Dendritic cell treated with granulocyte-macrophage colony-stimulating factor and Interleukin-4, amounts not matched to agents 40 ng/mL and 50 ng/mL, for 4 days (primary cell): ENCODE measurements at regions not wholly inside any gene's neighbourhood (a gene's known extent, or its start where the extent isn't known, plus 50 kb on each side); places are given as distances from the start of the nearest gene placed in this dataset.
"Not testable (repeated sequence)": the region's sequence is repeated elsewhere in the genome, so short reads cannot be mapped to it uniquely, and the experiment has no call there.

Experiments used
- H3K27ac Mint-ChIP-seq: one replicate; pipeline ENCODE4 v1.8.0; 2022; ENCODE audit warnings: mild to moderate bottlenecking, mixed read lengths
- H3K27me3 Mint-ChIP-seq: one replicate; pipeline ENCODE4 v1.8.0; 2022; ENCODE audit warnings: mild to moderate bottlenecking, mixed read lengths
- H3K36me3 Mint-ChIP-seq: one replicate; pipeline ENCODE4 v1.8.0; 2022; ENCODE audit warnings: low read depth, mixed read lengths
- H3K4me1 Mint-ChIP-seq: one replicate; pipeline ENCODE4 v1.8.0; 2022; ENCODE audit warnings: low read depth, mixed read lengths
- H3K4me3 Mint-ChIP-seq: one replicate; pipeline ENCODE4 v1.8.0; 2022; ENCODE audit warnings: mild to moderate bottlenecking, moderate library complexity, mixed read lengths
- H3K9me3 Mint-ChIP-seq: one replicate; pipeline ENCODE4 v1.8.0; 2022; ENCODE audit warnings: mixed read lengths
- intact Hi-C: fragments of 100-400 bp; cut with micrococcal nuclease; formaldehyde crosslinking; loops from one replicate; pipeline ENCODE4 v1.15.0; 2022

DNA sequence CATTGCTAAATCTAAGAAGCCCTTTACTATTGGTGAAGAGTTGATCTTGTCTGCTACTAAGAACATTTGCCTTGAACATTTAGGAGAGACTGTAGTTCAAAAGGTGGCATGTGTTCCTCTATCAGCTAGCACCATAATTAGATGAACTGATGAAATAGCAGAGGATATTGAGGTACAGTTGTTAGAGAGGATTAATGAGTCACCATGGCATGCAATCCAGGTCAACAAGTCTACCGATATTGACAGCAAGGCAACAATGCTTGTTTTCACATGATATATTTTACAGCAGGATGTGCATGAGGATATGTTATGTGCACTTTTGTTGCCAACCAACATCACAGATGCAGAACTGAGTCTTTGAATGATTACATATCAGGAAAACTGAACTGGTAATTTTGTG is 134.3 kb upstream of the CDH9 start:
- no peaks in the 10 kb centered on the region for H3K4me1 Mint-ChIP-seq
- intact Hi-C loops: no loop called here
- peaks cover 9% of the 10 kb centered on the region for H3K9me3 Mint-ChIP-seq
- no peaks in the 10 kb centered on the region for H3K27me3 Mint-ChIP-seq
- H3K4me3 Mint-ChIP-seq: no peak overlapping the region
- H3K36me3 Mint-ChIP-seq: no peaks in the 10 kb centered on the region
- no peak overlapping the region for H3K27ac Mint-ChIP-seq

- no peaks in the 10 kb centered on the region for H3K36me3 Mint-ChIP-seq
- no peak overlapping the region for H3K4me3 Mint-ChIP-seq
- H3K27ac Mint-ChIP-seq: no peak overlapping the region
- peaks cover 9% of the 10 kb centered on the region for H3K9me3 Mint-ChIP-seq
- H3K27me3 Mint-ChIP-seq: no peaks in the 10 kb centered on the region
- intact Hi-C loops: no loop called here
- H3K4me1 Mint-ChIP-seq: no peaks in the 10 kb centered on the region
Measured at GRCh38 chr5:27171761-27172261, 133.4 kb upstream of the CDH9 start.

GRCh38 chr5:27158775-27159174 is 120.4 kb upstream of the CDH9 start:
- no peaks in the 10 kb centered on the region for H3K4me1 Mint-ChIP-seq
- peaks cover 61% of the 10 kb centered on the region for H3K9me3 Mint-ChIP-seq
- no peaks in the 10 kb centered on the region for H3K36me3 Mint-ChIP-seq
- H3K27me3 Mint-ChIP-seq: no peaks in the 10 kb centered on the region
- intact Hi-C loops: no loop called here
- no peak overlapping the region for H3K27ac Mint-ChIP-seq
- no peak overlapping the region for H3K4me3 Mint-ChIP-seq

GRCh38 chr5:27158171-27158570 is 119.8 kb upstream of the CDH9 start:
- intact Hi-C loops: no loop called here
- H3K36me3 Mint-ChIP-seq: no peaks in the 10 kb centered on the region

GRCh38 chr5:27144456-27144855 is 106.1 kb upstream of the CDH9 start:
- H3K27ac Mint-ChIP-seq: no peak overlapping the region

More at GRCh38 chr5:27158171-27158570, 119.8 kb upstream of the CDH9 start:
- Mint-ChIP-seq H3K4me1 (no peaks in the 10 kb centered on the region), H3K27me3 (no peaks in the 10 kb centered on the region), H3K9me3 (peaks cover 61% of the 10 kb centered on the region), H3K27ac (no peak overlapping the region), H3K4me3 (no peak overlapping the region)

DNA sequence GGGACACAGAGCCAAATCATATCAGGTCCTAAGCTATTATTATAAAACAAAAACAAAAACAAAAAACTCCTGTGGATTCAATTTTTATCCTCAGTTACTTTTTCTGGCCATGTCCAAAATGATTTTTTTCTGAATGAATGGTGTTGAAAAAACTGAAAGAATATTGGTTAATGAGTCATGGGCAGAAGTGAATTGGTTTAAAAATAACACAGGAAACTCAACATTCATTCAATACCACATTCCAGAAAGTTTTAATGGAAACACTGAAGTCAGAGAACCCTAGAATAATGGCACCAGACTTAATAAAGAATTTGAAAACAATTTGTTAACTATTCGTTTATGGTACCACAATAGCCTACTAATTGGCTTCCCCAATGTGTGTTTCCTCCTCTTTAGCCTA is 102.4 kb upstream of the CDH9 start:
- H3K4me3 Mint-ChIP-seq: no peak overlapping the region
- H3K9me3 Mint-ChIP-seq: peaks cover 17% of the 10 kb centered on the region
- intact Hi-C loops: no loop called here
- no peaks in the 10 kb centered on the region for H3K36me3 Mint-ChIP-seq
- no peak overlapping the region for H3K27ac Mint-ChIP-seq
- no peaks in the 10 kb centered on the region for H3K27me3 Mint-ChIP-seq
- no peaks in the 10 kb centered on the region for H3K4me1 Mint-ChIP-seq

More at GRCh38 chr5:27144456-27144855, 106.1 kb upstream of the CDH9 start:
- Mint-ChIP-seq H3K36me3 (no peaks in the 10 kb centered on the region), H3K27me3 (no peaks in the 10 kb centered on the region), H3K9me3 (no peaks in the 10 kb centered on the region), H3K4me3 (no peak overlapping the region), H3K4me1 (no peaks in the 10 kb centered on the region)
- intact Hi-C loops: no loop called here

DNA sequence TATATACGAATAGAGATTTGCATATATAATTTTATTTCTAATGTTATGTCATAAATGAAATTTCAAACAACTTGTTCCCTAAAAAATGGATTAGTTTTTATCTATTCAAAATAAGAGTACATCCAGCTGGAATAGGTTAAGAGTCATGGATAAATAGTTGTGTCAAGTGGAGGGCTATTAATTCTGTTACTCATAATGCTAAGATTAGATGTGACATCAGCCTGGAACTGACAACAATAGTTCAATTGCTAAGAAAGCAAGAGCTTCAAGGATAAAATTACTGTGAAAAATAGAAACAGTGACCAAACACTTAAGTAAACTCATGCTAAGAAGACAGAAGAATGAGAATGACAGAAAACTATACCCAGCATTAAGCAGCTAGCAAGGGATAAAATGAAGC is 92.2 kb upstream of the CDH9 start:
- no peak overlapping the region for H3K4me3 Mint-ChIP-seq
- no peaks in the 10 kb centered on the region for H3K27me3 Mint-ChIP-seq
- H3K36me3 Mint-ChIP-seq: no peaks in the 10 kb centered on the region
- peaks cover 21% of the 10 kb centered on the region for H3K9me3 Mint-ChIP-seq
- H3K27ac Mint-ChIP-seq: no peak overlapping the region
- intact Hi-C loops: no loop called here
- no peaks in the 10 kb centered on the region for H3K4me1 Mint-ChIP-seq

DNA sequence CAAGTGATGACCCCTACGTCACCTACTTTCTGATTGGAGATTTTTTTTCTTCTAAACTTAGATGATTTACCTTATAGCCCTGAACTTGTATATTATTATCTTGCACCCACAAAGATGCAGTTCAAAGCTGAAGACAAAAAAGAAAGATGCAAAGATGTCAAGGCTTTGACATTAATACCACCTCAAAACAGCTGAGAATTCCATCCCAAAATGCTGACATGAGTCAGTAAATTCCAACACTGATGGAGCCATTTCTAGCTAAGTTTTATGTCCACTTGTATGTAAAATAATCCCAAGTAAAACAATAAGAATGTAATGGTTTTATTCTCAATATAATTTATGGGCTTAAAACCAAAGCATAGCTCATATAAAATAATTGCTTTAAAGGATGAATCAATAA is 91.5 kb upstream of the CDH9 start:
- H3K4me1 Mint-ChIP-seq: no peaks in the 10 kb centered on the region
- H3K4me3 Mint-ChIP-seq: no peak overlapping the region
- H3K9me3 Mint-ChIP-seq: peaks cover 15% of the 10 kb centered on the region
- H3K27me3 Mint-ChIP-seq: no peaks in the 10 kb centered on the region
- no peaks in the 10 kb centered on the region for H3K36me3 Mint-ChIP-seq
- intact Hi-C loops: no loop called here
- no peak overlapping the region for H3K27ac Mint-ChIP-seq

GRCh38 chr5:27125856-27126255 is 87.5 kb upstream of the CDH9 start:
- intact Hi-C loops: no loop called here
- H3K4me3 Mint-ChIP-seq: no peak overlapping the region
- no peaks in the 10 kb centered on the region for H3K4me1 Mint-ChIP-seq
- H3K36me3 Mint-ChIP-seq: no peaks in the 10 kb centered on the region
- H3K9me3 Mint-ChIP-seq: peaks cover 18% of the 10 kb centered on the region
- H3K27ac Mint-ChIP-seq: no peak overlapping the region
- H3K27me3 Mint-ChIP-seq: no peaks in the 10 kb centered on the region

DNA sequence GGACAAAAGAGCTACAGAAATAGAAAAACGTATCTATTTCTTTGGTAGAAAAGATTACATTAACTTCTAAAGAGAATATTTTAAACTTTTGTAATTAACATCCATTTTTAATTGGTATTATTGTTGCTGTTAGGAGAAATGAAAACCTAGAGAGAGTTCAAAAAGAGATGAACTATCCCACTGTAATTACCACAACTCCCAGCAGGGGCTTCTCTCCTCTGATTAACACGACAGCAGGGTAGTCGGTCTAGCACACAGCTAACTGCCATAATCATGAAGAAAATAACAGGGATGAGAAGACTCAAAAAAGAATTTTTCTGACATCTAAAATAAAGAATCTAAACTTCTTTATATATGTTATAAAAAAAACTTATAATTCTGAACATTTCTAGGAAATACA is 86.2 kb upstream of the CDH9 start:
- no peaks in the 10 kb centered on the region for H3K27me3 Mint-ChIP-seq
- H3K36me3 Mint-ChIP-seq: no peaks in the 10 kb centered on the region
- no peaks in the 10 kb centered on the region for H3K4me1 Mint-ChIP-seq
- H3K27ac Mint-ChIP-seq: no peak overlapping the region
- H3K9me3 Mint-ChIP-seq: peaks cover 28% of the 10 kb centered on the region
- no peak overlapping the region for H3K4me3 Mint-ChIP-seq
- intact Hi-C loops: no loop called here

DNA sequence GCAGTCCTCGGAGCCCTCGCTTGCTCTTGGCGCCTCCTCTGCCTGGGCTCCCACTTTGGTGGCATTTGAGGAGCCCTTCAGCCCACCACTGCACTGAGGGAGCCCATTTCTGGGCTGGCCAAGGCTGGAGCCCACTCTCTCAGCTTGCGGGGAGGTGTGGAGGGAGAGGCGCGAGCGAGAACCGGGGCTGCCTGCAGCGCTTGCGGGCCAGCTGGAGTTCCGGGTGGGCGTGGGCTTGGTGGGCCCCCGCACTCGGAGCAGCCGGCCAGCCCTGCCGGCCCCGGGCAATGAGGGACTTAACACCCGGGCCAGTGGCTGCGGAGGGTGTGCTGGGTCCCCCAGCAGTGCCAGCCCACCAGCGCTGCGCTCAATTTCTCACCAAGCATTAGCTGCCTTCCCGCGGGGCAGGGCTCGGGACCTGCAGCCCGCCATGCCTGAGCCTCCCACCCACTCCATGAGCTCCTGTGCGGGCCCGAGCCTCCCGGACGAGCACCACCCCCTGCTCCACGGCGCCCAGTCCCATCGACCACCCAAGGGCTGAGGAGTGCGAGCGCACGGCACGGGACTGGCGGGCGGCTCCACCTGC is 81.4 kb upstream of the CDH9 start:
- intact Hi-C loops: not testable (repeated sequence)

DNA sequence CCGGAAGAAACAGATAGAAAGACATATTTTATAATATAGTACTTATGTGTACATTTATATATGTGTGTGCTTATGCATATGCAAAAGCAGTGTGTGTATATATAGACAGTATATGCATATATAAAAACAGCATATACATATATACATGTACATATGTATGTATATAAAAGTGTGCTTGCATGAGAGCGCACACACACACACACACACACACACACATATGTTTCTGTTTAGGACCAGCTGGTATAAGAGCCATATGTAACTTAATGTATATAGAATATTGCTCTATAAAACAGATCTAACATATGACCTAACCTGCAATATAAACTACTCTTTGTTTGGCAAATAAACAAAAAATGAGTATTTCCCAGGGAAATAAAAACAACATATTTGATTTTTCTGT is 65.1 kb upstream of the CDH9 start:
- Mint-ChIP-seq H3K4me1 (no peaks in the 10 kb centered on the region), H3K36me3 (no peaks in the 10 kb centered on the region), H3K9me3 (peaks cover 6% of the 10 kb centered on the region), H3K27ac (no peak overlapping the region), H3K27me3 (no peaks in the 10 kb centered on the region), H3K4me3 (no peak overlapping the region)
- intact Hi-C loops: no loop called here

More for the DNA sequence above, 81.4 kb upstream of the CDH9 start:
- H3K9me3 Mint-ChIP-seq: peaks cover 32% of the 10 kb centered on the region
- H3K4me1 Mint-ChIP-seq, H3K27ac Mint-ChIP-seq, H3K36me3 Mint-ChIP-seq, H3K27me3 Mint-ChIP-seq, H3K4me3 Mint-ChIP-seq: not testable (repeated sequence)

GRCh38 chr5:27095761-27096160 is 57.4 kb upstream of the CDH9 start:
- H3K9me3 Mint-ChIP-seq: peaks cover 18% of the 10 kb centered on the region
- H3K4me3 Mint-ChIP-seq, H3K27me3 Mint-ChIP-seq, H3K4me1 Mint-ChIP-seq, intact Hi-C loops, H3K27ac Mint-ChIP-seq, H3K36me3 Mint-ChIP-seq: not testable (repeated sequence)

DNA sequence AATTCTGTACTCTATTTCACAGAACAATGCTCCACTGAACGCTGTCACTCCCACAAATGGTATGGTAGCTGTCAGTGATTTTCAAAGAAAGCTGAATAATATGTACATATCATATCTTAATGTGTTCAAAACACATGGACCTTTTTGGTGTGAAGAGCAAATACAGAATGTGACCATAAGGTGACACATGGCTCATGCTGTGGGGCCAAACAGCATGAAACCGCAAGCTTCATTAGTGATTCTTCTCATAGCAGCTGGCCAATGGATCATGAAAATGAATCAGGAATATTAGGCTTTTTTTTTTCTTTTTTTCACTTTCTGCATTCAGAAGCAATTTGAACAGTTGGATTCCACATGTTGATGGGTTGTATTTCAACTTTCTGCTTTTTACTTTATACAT is 54.9 kb upstream of the CDH9 start:
- intact Hi-C loops: no loop called here
- no peaks in the 10 kb centered on the region for H3K36me3 Mint-ChIP-seq

GRCh38 chr5:27091858-27092257 is 53.5 kb upstream of the CDH9 start:
- Mint-ChIP-seq H3K9me3 (peaks cover 6% of the 10 kb centered on the region), H3K27ac (no peak overlapping the region), H3K27me3 (no peaks in the 10 kb centered on the region), H3K36me3 (no peaks in the 10 kb centered on the region), H3K4me1 (no peaks in the 10 kb centered on the region), H3K4me3 (no peak overlapping the region)
- intact Hi-C loops: no loop called here

More for the DNA sequence above, 54.9 kb upstream of the CDH9 start:
- Mint-ChIP-seq H3K4me3 (no peak overlapping the region), H3K27ac (no peak overlapping the region), H3K9me3 (peaks cover 18% of the 10 kb centered on the region), H3K27me3 (no peaks in the 10 kb centered on the region), H3K4me1 (no peaks in the 10 kb centered on the region)
